SK-N-SH treated with all-trans-retinoic acid at 6 μM for 48 hours (cell line): ENCODE measurements at regions not wholly inside any gene's neighbourhood (a gene's known extent, or its start where the extent isn't known, plus 50 kb on each side); places are given as distances from the start of the nearest gene placed in this dataset.

Source experiments
- ATAC-seq: fragments of 200-7000 bp; cut with Tn5 transposase; 3 replicates; pipeline ENCODE4 v1.9.1; 2020; ENCODE audit warnings: mild to moderate bottlenecking, moderate library complexity
- ARNTL ChIP-seq: fragments of 450-650 bp; formaldehyde crosslinking; IDR thresholded peaks from 2 replicates; pipeline ENCODE4 v1.5.0; 2020; ENCODE audit warnings: low read depth, mild to moderate bottlenecking, moderate library complexity, borderline replicate concordance
- BACH2 ChIP-seq: fragments of 250-450 bp; sonication (Bioruptor Pico); IDR thresholded peaks from 2 replicates; pipeline ENCODE4 v1.9.0; 2021; ENCODE audit warnings: mild to moderate bottlenecking, borderline replicate concordance
- CSDC2 ChIP-seq: fragments of 250-450 bp; sonication (Bioruptor Pico); IDR thresholded peaks from 2 replicates; pipeline ENCODE4 v1.5.0; 2020; ENCODE audit warnings: mild to moderate bottlenecking, moderate library complexity
- ESRRG ChIP-seq: fragments of 250-450 bp; sonication (Bioruptor Pico); IDR thresholded peaks from 2 replicates; pipeline ENCODE4 v1.6.1; 2021; ENCODE audit warnings: mild to moderate bottlenecking
- GLIS3 ChIP-seq: fragments of 250-450 bp; sonication (Bioruptor Pico); IDR thresholded peaks from 2 replicates; pipeline ENCODE4 v1.5.0; 2020; ENCODE audit warnings: mild to moderate bottlenecking, moderate library complexity
- ISL1 ChIP-seq: fragments of 250-450 bp; sonication (Bioruptor Pico); IDR thresholded peaks from 2 replicates; pipeline ENCODE4 v2.1.2; 2022; ENCODE audit warnings: mild to moderate bottlenecking, moderate library complexity
- OSR1 ChIP-seq: fragments of 250-450 bp; sonication (Bioruptor Pico); IDR thresholded peaks from 2 replicates; pipeline ENCODE4 v1.8.0; 2022; ENCODE audit warnings: moderate library complexity, mild to moderate bottlenecking, inconsistent platforms
- PPARA ChIP-seq: fragments of 250-450 bp; sonication (Bioruptor Pico); IDR thresholded peaks from 2 replicates; pipeline ENCODE4 v1.5.0; 2020; ENCODE audit warnings: mild to moderate bottlenecking, borderline replicate concordance
- RARB ChIP-seq: fragments of 250-450 bp; sonication (Bioruptor Pico); IDR thresholded peaks from 2 replicates; pipeline ENCODE4 v1.8.0; 2021; ENCODE audit warnings: mild to moderate bottlenecking, moderate library complexity
- SNAI2 ChIP-seq: fragments of 250-450 bp; sonication (Bioruptor Pico); IDR thresholded peaks from 2 replicates; pipeline ENCODE4 v1.5.0; 2020; ENCODE audit warnings: mild to moderate bottlenecking, moderate library complexity
- TCF4 ChIP-seq: fragments of 250-450 bp; sonication (Bioruptor Pico); IDR thresholded peaks from 2 replicates; pipeline ENCODE4 v1.8.0; 2021; ENCODE audit warnings: mild to moderate bottlenecking, moderate library complexity, borderline replicate concordance
- TOX ChIP-seq: fragments of 250-450 bp; sonication (Bioruptor Pico); IDR thresholded peaks from 2 replicates; pipeline ENCODE4 v1.8.0; 2021; ENCODE audit warnings: mild to moderate bottlenecking, moderate library complexity, borderline replicate concordance
- ZC3H10 ChIP-seq: fragments of 250-450 bp; sonication (Bioruptor Pico); IDR thresholded peaks from 2 replicates; pipeline ENCODE4 v1.5.1; 2021; ENCODE audit warnings: mild to moderate bottlenecking, moderate library complexity
- ZFP3 ChIP-seq: fragments of 250-450 bp; sonication (Bioruptor Pico); IDR thresholded peaks from 2 replicates; pipeline ENCODE4 v1.5.0; 2020; ENCODE audit warnings: mild to moderate bottlenecking, moderate library complexity
- ZFP30 ChIP-seq: fragments of 450-650 bp; formaldehyde crosslinking; IDR thresholded peaks from 2 replicates; pipeline ENCODE4 v1.5.0; 2022; ENCODE audit warnings: mild to moderate bottlenecking, moderate library complexity
- ZNF565 ChIP-seq: fragments of 450-650 bp; formaldehyde crosslinking; conservative IDR thresholded peaks from 2 replicates; pipeline ENCODE4 v1.5.0; 2020; ENCODE audit warnings: low read depth, mild to moderate bottlenecking, moderate library complexity
- ZNF70 ChIP-seq: fragments of 450-650 bp; formaldehyde crosslinking; IDR thresholded peaks from 2 replicates; pipeline ENCODE4 v1.5.0; 2020; ENCODE audit warnings: mild to moderate bottlenecking, moderate library complexity
- ZNF8 ChIP-seq: fragments of 450-650 bp; formaldehyde crosslinking; IDR thresholded peaks from 2 replicates; pipeline ENCODE4 v1.5.0; 2020; ENCODE audit warnings: mild to moderate bottlenecking, moderate library complexity
- TF ChIP-seq, protein P1 (sequence below): fragments of 250-450 bp; sonication (Bioruptor Pico); IDR thresholded peaks from 2 replicates; pipeline ENCODE4 v1.5.1; 2020; ENCODE audit warnings: low read depth, mild to moderate bottlenecking, moderate library complexity
- TF ChIP-seq, protein P2 (sequence below): fragments of 250-450 bp; sonication (Bioruptor Pico); IDR thresholded peaks from 2 replicates; pipeline ENCODE4 v1.8.0; 2020; ENCODE audit warnings: mild to moderate bottlenecking, moderate library complexity, borderline replicate concordance
- TF ChIP-seq, protein P3 (sequence below): fragments of 250-450 bp; sonication (Bioruptor Pico); IDR thresholded peaks from 2 replicates; pipeline ENCODE4 v1.8.0; 2021; ENCODE audit warnings: low read depth, mild to moderate bottlenecking, moderate library complexity, borderline replicate concordance
- TF ChIP-seq, protein P4 (sequence below): fragments of 250-450 bp; sonication (Bioruptor Pico); IDR thresholded peaks from 2 replicates; pipeline ENCODE4 v1.5.0; 2020; ENCODE audit warnings: mild to moderate bottlenecking, moderate library complexity
- TF ChIP-seq, protein P5 (sequence below): fragments of 250-450 bp; sonication (Bioruptor Pico); IDR thresholded peaks from 2 replicates; pipeline ENCODE4 v1.5.1; 2021; ENCODE audit warnings: mild to moderate bottlenecking, moderate library complexity

DNA sequence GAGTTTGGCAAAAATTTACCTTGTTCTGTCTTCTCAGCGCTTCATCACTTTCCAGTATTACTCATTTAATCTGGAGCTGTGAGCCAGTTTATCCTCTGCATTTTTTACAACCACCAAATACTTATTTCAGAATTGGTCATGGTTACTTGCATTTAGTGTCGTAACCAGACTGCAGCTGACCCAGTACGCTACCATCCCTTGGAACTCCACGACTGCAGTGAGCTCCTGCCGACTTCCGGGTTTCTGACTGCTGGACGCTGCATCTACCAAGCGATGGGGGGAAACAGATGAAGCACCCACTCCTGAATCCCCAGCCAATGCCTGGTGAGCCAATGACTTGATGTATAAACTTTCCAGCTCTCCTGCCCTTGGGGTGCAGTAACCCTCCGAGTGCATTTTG, 174.4 kb upstream of the PRLR start:
- TF ChIP-seq TCF4 (CRISPR knock-in tag) (no peak), ZFP30 (CRISPR knock-in tag) (no peak), ISL1 (CRISPR knock-in tag) (no peak), ZNF565 (CRISPR knock-in tag) (no peak), GLIS3 (CRISPR knock-in tag) (no peak), ESRRG (CRISPR knock-in tag) (no peak)
- TF ChIP-seq, protein P1, sequence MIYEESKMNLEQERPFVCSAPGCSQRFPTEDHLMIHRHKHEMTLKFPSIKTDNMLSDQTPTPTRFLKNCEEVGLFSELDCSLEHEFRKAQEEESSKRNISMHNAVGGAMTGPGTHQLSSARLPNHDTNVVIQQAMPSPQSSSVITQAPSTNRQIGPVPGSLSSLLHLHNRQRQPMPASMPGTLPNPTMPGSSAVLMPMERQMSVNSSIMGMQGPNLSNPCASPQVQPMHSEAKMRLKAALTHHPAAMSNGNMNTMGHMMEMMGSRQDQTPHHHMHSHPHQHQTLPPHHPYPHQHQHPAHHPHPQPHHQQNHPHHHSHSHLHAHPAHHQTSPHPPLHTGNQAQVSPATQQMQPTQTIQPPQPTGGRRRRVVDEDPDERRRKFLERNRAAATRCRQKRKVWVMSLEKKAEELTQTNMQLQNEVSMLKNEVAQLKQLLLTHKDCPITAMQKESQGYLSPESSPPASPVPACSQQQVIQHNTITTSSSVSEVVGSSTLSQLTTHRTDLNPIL (CRISPR knock-in tag), result no peak
- TF ChIP-seq, all 23 proteins: peak for 0

DNA sequence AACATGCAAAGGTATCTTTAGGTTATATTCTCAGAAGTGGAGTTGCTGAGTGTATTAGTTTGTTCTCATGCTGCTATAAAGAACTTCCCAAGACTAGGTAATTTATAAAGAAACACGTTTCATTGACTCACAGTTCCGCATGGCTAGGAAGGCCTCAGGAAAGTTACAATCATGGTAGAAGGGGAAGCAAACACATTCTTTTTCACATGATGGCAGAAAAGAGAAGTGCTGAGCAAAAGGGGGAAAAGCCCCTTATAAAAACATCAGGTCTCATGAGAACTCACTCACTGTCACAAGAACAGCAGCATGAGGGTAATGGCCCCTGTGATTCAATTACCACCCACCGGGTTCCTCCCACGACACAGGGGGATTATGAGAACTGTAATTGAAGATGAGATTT, 163.6 kb upstream of the PRLR start:
- ATAC-seq, result no peak
- TF ChIP-seq, protein P2, sequence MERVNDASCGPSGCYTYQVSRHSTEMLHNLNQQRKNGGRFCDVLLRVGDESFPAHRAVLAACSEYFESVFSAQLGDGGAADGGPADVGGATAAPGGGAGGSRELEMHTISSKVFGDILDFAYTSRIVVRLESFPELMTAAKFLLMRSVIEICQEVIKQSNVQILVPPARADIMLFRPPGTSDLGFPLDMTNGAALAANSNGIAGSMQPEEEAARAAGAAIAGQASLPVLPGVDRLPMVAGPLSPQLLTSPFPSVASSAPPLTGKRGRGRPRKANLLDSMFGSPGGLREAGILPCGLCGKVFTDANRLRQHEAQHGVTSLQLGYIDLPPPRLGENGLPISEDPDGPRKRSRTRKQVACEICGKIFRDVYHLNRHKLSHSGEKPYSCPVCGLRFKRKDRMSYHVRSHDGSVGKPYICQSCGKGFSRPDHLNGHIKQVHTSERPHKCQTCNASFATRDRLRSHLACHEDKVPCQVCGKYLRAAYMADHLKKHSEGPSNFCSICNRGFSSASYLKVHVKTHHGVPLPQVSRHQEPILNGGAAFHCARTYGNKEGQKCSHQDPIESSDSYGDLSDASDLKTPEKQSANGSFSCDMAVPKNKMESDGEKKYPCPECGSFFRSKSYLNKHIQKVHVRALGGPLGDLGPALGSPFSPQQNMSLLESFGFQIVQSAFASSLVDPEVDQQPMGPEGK (CRISPR knock-in tag), result no peak
- TF ChIP-seq, protein P3, sequence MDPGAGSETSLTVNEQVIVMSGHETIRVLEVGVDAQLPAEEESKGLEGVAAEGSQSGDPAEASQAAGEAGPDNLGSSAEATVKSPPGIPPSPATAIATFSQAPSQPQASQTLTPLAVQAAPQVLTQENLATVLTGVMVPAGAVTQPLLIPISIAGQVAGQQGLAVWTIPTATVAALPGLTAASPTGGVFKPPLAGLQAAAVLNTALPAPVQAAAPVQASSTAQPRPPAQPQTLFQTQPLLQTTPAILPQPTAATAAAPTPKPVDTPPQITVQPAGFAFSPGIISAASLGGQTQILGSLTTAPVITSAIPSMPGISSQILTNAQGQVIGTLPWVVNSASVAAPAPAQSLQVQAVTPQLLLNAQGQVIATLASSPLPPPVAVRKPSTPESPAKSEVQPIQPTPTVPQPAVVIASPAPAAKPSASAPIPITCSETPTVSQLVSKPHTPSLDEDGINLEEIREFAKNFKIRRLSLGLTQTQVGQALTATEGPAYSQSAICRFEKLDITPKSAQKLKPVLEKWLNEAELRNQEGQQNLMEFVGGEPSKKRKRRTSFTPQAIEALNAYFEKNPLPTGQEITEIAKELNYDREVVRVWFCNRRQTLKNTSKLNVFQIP, result no peak
- TF ChIP-seq ZNF565 (CRISPR knock-in tag) (no peak), ISL1 (CRISPR knock-in tag) (no peak), ZFP3 (CRISPR knock-in tag) (no peak), ZC3H10 (CRISPR knock-in tag) (no peak), OSR1 (CRISPR knock-in tag) (no peak), ZNF70 (CRISPR knock-in tag) (no peak), ARNTL (no peak), ESRRG (CRISPR knock-in tag) (no peak), ZNF8 (CRISPR knock-in tag) (no peak), BACH2 (CRISPR knock-in tag) (no peak), ZFP30 (CRISPR knock-in tag) (no peak), GLIS3 (CRISPR knock-in tag) (no peak), RARB (CRISPR knock-in tag) (no peak), SNAI2 (CRISPR knock-in tag) (no peak)
- TF ChIP-seq, protein P4, sequence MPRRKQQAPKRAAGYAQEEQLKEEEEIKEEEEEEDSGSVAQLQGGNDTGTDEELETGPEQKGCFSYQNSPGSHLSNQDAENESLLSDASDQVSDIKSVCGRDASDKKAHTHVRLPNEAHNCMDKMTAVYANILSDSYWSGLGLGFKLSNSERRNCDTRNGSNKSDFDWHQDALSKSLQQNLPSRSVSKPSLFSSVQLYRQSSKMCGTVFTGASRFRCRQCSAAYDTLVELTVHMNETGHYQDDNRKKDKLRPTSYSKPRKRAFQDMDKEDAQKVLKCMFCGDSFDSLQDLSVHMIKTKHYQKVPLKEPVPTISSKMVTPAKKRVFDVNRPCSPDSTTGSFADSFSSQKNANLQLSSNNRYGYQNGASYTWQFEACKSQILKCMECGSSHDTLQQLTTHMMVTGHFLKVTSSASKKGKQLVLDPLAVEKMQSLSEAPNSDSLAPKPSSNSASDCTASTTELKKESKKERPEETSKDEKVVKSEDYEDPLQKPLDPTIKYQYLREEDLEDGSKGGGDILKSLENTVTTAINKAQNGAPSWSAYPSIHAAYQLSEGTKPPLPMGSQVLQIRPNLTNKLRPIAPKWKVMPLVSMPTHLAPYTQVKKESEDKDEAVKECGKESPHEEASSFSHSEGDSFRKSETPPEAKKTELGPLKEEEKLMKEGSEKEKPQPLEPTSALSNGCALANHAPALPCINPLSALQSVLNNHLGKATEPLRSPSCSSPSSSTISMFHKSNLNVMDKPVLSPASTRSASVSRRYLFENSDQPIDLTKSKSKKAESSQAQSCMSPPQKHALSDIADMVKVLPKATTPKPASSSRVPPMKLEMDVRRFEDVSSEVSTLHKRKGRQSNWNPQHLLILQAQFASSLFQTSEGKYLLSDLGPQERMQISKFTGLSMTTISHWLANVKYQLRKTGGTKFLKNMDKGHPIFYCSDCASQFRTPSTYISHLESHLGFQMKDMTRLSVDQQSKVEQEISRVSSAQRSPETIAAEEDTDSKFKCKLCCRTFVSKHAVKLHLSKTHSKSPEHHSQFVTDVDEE, result no peak

More for the DNA sequence above, 174.4 kb upstream of the PRLR start:
- ATAC-seq, result no peak

DNA sequence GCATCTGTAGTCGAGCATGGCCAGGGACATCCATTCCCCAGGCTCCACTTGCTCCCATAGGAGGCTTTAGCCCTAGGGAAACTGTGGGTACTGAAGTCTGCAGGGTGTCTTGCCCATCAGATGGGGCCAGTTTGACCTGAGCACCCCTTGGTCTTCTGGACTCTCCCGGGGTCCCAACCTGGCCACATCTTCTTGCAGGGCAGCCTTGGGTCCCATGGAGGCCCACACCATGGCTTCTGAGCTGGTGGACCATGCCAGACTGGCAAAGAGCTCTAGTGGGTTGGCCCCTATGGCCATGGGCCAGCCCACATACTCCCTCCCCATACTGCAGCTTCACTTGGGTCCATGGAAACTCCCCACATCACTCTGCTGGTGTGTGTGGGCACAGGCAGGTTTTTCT, 154.4 kb upstream of the PRLR start:
- TF ChIP-seq, protein P2 (CRISPR knock-in tag), result no peak
- no peak for TF ChIP-seq TCF4 (CRISPR knock-in tag)
- no peak for ATAC-seq

DNA sequence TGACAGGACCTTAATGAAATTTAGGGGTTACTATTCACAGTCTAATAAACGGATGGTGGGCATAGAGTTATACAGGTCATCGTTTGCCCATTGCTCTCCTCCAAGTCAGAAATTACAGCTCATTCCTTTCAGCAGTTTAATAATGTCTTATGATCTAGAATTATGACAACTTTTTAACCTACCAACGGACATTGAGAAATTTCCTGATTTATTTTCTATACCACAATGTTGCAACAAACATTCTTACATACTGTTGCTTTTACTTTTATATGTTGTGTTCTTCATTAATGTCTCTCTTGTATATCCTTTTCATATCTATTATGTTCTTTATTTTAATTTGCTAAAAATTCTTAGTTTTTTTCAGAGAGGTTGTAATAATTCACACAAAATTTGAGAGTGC, 152.8 kb upstream of the PRLR start:
- no peak for ATAC-seq
- TF ChIP-seq ZFP3 (CRISPR knock-in tag), result no peak
- no peak for TF ChIP-seq ISL1 (CRISPR knock-in tag)
- no peak for TF ChIP-seq RARB (CRISPR knock-in tag)
- no peak for TF ChIP-seq ZFP30 (CRISPR knock-in tag)
- no peak for TF ChIP-seq ESRRG (CRISPR knock-in tag)
- TF ChIP-seq TOX (CRISPR knock-in tag), result no peak
- TF ChIP-seq, protein P2 (CRISPR knock-in tag), result no peak
- no peak for TF ChIP-seq BACH2 (CRISPR knock-in tag)
- TF ChIP-seq ZNF8 (CRISPR knock-in tag), result no peak
- no peak for TF ChIP-seq TCF4 (CRISPR knock-in tag)
- no peak for TF ChIP-seq SNAI2 (CRISPR knock-in tag)
- TF ChIP-seq ZNF70 (CRISPR knock-in tag), result no peak
- no peak for TF ChIP-seq PPARA
- no peak for TF ChIP-seq CSDC2
- TF ChIP-seq OSR1 (CRISPR knock-in tag), result no peak
- TF ChIP-seq, protein P5, sequence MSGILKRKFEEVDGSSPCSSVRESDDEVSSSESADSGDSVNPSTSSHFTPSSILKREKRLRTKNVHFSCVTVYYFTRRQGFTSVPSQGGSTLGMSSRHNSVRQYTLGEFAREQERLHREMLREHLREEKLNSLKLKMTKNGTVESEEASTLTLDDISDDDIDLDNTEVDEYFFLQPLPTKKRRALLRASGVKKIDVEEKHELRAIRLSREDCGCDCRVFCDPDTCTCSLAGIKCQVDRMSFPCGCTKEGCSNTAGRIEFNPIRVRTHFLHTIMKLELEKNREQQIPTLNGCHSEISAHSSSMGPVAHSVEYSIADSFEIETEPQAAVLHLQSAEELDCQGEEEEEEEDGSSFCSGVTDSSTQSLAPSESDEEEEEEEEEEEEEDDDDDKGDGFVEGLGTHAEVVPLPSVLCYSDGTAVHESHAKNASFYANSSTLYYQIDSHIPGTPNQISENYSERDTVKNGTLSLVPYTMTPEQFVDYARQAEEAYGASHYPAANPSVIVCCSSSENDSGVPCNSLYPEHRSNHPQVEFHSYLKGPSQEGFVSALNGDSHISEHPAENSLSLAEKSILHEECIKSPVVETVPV, result no peak
